ENCODE measurements at regions not wholly inside any gene's neighbourhood (a gene's known extent, or its start where the extent isn't known, plus 50 kb on each side); places are given as distances from the start of the nearest gene placed in this dataset.

DNA sequence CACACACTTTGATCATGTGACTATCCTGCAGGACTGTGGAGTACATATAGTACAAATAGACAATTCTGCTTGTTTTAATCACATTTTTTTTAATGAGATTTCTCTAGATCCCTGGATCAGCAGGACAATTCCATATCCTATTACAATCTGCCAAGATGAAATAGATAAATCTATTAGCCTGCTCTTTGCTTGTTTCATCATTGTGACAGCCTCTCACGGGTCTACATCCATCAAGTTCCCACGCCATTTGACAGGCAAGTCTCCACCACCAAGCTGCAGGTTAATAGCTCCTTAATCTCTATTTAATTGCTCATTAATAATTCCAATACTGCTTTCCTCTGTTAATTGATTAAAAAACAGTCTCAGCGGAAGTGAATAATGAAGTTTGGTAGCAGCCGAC, 671.5 kb downstream of the CCSER2 start:
- no peaks in the 10 kb centered on the region for H3K36me3 ChIP-seq (ENCODE audit: control insufficient read depth, insufficient read depth, low read length)
- H3K4me1 ChIP-seq (ENCODE audit: control insufficient read depth, insufficient read depth, low read length), result no peaks in the 10 kb centered on the region
- no peaks in the 10 kb centered on the region for H3K27me3 ChIP-seq (ENCODE audit: control insufficient read depth, insufficient read depth, low read length)
- no peaks in the 10 kb centered on the region for H3K9me3 ChIP-seq (ENCODE audit: control insufficient read depth, insufficient read depth, low read depth, low read length)
- H3K4me3 ChIP-seq (ENCODE audit: low read depth, low read length), result no peak overlapping the region
- no peak overlapping the region for H3K27ac ChIP-seq (ENCODE audit: low read depth, low read length)
- H3K9ac ChIP-seq (ENCODE audit: low read length), result no peak overlapping the region

DNA sequence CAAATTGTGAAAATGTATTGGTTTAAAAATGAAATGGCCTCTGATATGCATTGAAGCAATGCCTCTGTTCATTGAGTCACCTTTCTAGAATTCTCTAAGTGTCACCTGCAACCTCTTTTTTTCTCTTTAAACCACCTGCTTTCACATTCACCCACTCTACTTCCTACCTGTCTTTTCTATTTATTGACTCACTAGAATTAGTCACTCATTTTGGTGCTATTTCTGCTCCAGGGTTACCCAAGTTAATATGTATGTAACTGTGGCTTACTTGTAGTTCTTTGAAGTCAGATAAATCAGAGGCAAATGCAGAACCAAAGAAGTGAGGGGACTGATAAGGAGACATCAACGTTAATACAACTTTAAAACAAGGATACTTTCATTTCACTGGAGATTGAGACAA, 674.7 kb downstream of the CCSER2 start:
- Histone ChIP-seq H3K36me3 (ENCODE audit: control insufficient read depth, insufficient read depth, low read length) (no peaks in the 10 kb centered on the region), H3K27me3 (ENCODE audit: control insufficient read depth, insufficient read depth, low read length) (no peaks in the 10 kb centered on the region), H3K9ac (ENCODE audit: low read length) (no peak overlapping the region), H3K4me1 (ENCODE audit: control insufficient read depth, insufficient read depth, low read length) (no peaks in the 10 kb centered on the region), H3K27ac (ENCODE audit: low read depth, low read length) (no peak overlapping the region), H3K9me3 (ENCODE audit: control insufficient read depth, insufficient read depth, low read depth, low read length) (no peaks in the 10 kb centered on the region), H3K4me3 (ENCODE audit: low read depth, low read length) (no peak overlapping the region)

DNA sequence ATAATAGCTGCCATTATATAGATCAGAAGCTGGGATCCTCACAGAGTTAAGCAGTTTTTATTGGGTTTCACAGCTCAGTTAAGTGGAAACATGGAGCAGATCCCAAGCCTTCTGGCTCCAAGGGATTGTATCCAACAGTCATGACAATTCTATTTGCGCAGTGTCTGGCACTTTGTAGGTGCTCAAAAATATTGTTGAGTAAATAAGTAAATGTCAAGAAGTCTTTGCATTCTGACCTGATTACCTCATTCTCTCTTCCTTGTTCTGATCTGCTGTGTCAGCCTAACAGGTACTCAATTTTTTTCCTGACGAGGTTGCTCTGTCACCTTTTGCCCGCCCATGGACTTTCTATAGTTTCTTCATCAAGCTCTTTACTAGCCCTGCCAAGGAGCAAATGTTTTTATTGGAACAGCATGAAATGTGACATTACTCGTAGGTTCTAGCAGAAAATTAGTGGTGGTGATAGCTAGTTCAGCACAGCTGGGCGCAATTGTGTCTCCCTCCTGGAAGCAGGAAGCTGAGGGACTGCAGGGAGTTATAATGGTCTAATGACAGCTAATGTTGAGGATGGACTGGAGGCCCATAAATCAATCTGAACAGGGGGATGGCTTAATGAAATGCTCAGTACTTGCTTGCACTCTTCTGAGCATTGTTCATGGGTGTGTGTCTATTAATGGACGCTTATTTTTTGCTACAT, 680.2 kb downstream of the CCSER2 start:
- no peaks in the 10 kb centered on the region for H3K9me3 ChIP-seq (ENCODE audit: control insufficient read depth, insufficient read depth, low read depth, low read length)
- no peak overlapping the region for H3K27ac ChIP-seq (ENCODE audit: low read depth, low read length)
- no peaks in the 10 kb centered on the region for H3K4me1 ChIP-seq (ENCODE audit: control insufficient read depth, insufficient read depth, low read length)
- H3K9ac ChIP-seq (ENCODE audit: low read length), result no peak overlapping the region
- H3K4me3 ChIP-seq (ENCODE audit: low read depth, low read length), result no peak overlapping the region
- H3K36me3 ChIP-seq (ENCODE audit: control insufficient read depth, insufficient read depth, low read length), result no peaks in the 10 kb centered on the region
- no peaks in the 10 kb centered on the region for H3K27me3 ChIP-seq (ENCODE audit: control insufficient read depth, insufficient read depth, low read length)

DNA sequence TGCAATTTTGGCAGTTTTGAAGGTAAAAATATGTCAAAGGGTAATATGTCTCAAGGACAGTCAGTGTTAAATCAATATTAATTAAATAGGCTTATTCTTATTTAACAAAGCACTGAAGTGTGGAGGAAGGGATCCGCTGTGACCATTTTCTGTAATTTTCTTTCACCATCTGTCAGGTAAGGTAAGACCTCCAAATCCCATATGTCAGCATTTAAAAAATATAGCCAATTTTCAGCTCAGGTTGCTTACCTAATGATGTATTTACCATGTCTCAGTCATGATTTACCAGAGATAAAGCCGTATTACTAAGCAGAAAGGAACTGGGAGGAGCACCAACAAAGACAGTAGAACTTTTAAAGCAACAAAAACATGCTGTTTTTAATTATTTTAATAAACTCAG, 683.9 kb downstream of the CCSER2 start:
- H3K9me3 ChIP-seq (ENCODE audit: control insufficient read depth, insufficient read depth, low read depth, low read length), result no peaks in the 10 kb centered on the region
- H3K27me3 ChIP-seq (ENCODE audit: control insufficient read depth, insufficient read depth, low read length), result no peaks in the 10 kb centered on the region
- no peaks in the 10 kb centered on the region for H3K36me3 ChIP-seq (ENCODE audit: control insufficient read depth, insufficient read depth, low read length)
- no peaks in the 10 kb centered on the region for H3K4me1 ChIP-seq (ENCODE audit: control insufficient read depth, insufficient read depth, low read length)
- H3K27ac ChIP-seq (ENCODE audit: low read depth, low read length), result no peak overlapping the region
- H3K9ac ChIP-seq (ENCODE audit: low read length), result no peak overlapping the region
- no peak overlapping the region for H3K4me3 ChIP-seq (ENCODE audit: low read depth, low read length)

DNA sequence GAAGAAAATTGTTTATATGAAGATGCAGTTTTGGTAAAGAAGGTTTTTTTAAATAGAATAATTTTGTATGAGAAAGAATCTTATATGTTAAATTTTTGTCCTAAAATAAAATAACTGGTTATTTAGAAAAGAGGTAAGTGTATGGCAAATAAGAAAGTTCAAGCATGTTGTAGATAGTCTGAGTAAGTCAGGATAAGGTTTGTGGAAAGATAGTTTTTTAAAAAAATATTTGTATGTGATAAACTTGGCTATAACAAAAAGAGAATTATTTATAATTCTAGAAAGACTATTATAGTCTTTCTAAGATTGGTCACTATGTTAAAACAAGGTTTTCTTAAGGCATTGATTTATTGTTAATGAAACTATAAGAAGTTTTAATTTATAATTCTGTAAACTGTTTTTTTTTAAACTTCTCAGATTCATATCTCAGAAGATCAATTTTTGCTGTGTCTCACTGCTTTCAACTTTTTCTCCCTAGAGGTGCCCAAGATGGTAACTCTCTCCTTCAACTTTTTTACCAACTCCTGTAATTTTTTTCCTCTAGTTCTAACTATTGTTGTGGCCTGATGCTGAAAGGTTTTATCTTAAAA, 698.6 kb downstream of the CCSER2 start:
- H3K9me3 ChIP-seq (ENCODE audit: control insufficient read depth, insufficient read depth, low read depth, low read length), result peaks cover 48% of the 10 kb centered on the region
- no peaks in the 10 kb centered on the region for H3K4me1 ChIP-seq (ENCODE audit: control insufficient read depth, insufficient read depth, low read length)
- H3K27ac ChIP-seq (ENCODE audit: low read depth, low read length), result no peak overlapping the region
- H3K4me3 ChIP-seq (ENCODE audit: low read depth, low read length), result no peak overlapping the region
- H3K36me3 ChIP-seq (ENCODE audit: control insufficient read depth, insufficient read depth, low read length), result no peaks in the 10 kb centered on the region
- no peaks in the 10 kb centered on the region for H3K27me3 ChIP-seq (ENCODE audit: control insufficient read depth, insufficient read depth, low read length)
- H3K9ac ChIP-seq (ENCODE audit: low read length), result no peak overlapping the region

DNA sequence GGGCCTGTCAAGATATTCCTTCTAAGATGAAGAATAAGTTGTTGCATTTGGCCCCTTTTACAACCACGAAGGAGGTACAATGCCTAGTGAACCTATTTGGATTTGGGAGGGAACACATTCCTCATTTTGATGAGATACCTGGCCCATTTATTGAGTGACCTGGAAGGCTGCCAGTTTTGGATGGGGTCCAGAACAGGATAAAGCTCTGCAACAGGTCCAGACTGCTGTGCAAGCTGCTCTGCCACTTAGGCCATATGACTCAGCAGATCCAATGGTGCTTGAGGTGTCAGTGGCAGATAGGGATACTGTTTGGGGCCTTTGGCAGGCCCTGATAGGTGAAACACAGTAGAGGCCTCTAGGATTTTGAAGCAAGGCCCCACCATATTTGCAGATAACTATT, 704.6 kb downstream of the CCSER2 start:
- H3K27ac ChIP-seq (ENCODE audit: low read depth, low read length), result no peak overlapping the region
- no peaks in the 10 kb centered on the region for H3K36me3 ChIP-seq (ENCODE audit: control insufficient read depth, insufficient read depth, low read length)
- no peak overlapping the region for H3K9ac ChIP-seq (ENCODE audit: low read length)
- no peaks in the 10 kb centered on the region for H3K27me3 ChIP-seq (ENCODE audit: control insufficient read depth, insufficient read depth, low read length)
- no peaks in the 10 kb centered on the region for H3K4me1 ChIP-seq (ENCODE audit: control insufficient read depth, insufficient read depth, low read length)
- no peak overlapping the region for H3K4me3 ChIP-seq (ENCODE audit: low read depth, low read length)
- H3K9me3 ChIP-seq (ENCODE audit: control insufficient read depth, insufficient read depth, low read depth, low read length), result peaks cover 27% of the 10 kb centered on the region

DNA sequence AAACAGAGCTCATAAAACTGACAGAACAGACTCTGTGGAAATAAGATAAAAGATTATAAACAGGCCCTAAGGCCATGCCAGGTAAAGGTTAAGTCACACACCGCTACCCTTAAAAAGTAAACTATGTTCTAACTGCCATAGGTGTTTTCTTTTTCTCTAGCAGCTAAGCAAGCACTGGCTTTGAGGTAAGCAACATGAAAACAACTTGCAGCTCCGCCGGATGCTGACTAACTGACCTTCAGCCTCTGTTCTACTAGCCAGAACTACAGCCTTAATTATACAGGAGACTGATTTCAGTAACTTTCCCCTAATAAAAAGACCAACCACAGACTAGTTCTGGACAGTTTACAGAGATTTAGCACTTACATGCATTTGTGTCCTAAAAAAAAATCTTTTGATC, 708.3 kb downstream of the CCSER2 start:
- Histone ChIP-seq H3K27ac (ENCODE audit: low read depth, low read length) (no peak overlapping the region), H3K4me3 (ENCODE audit: low read depth, low read length) (no peak overlapping the region), H3K9me3 (ENCODE audit: control insufficient read depth, insufficient read depth, low read depth, low read length) (peaks cover 22% of the 10 kb centered on the region), H3K9ac (ENCODE audit: low read length) (no peak overlapping the region), H3K4me1 (ENCODE audit: control insufficient read depth, insufficient read depth, low read length) (no peaks in the 10 kb centered on the region), H3K36me3 (ENCODE audit: control insufficient read depth, insufficient read depth, low read length) (no peaks in the 10 kb centered on the region), H3K27me3 (ENCODE audit: control insufficient read depth, insufficient read depth, low read length) (no peaks in the 10 kb centered on the region)

DNA sequence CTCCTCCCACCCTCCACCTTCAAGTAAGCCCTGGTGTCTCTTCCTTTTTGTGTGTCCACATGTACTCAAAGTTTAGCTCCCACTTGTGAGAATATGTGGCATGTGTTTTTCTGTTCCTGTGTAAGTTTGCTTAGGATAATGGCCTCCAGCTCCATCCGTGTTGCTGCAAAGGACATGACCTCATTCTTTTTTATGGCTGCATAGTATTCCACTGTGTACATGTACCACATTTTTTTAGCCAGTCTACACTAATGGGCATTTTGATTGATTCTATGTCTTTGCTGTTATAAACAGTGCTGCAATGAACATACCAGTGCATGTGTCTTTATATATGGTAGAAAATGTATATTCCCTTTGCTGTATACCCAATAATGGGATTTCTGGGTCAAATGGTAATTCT, 710.9 kb downstream of the CCSER2 start:
- Histone ChIP-seq H3K9ac (ENCODE audit: low read length) (no peak overlapping the region), H3K4me3 (ENCODE audit: low read depth, low read length) (no peak overlapping the region), H3K27ac (ENCODE audit: low read depth, low read length) (no peak overlapping the region), H3K36me3 (ENCODE audit: control insufficient read depth, insufficient read depth, low read length) (no peaks in the 10 kb centered on the region), H3K27me3 (ENCODE audit: control insufficient read depth, insufficient read depth, low read length) (no peaks in the 10 kb centered on the region), H3K9me3 (ENCODE audit: control insufficient read depth, insufficient read depth, low read depth, low read length) (peaks cover 12% of the 10 kb centered on the region), H3K4me1 (ENCODE audit: control insufficient read depth, insufficient read depth, low read length) (peaks cover 2% of the 10 kb centered on the region; the same call in 1 of the 2 replicates)

DNA sequence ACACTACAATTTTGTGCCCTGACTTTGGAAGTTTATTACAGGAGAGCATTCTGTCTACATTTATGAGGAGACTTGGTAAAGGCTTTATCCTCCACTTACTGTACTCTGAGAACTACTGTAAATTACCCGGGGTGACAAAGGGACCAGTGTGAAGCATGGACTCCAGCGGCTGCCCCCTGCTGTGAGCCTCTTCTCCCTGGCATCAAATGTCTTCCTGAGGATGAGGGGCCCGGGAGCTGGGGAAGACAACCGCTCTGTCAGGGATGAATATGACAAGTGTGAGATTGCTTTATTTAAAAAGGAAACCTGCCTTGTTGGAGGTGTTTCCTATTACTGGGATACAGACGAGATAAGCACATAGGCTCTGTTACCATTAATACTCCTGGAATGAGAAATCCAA, 714.8 kb downstream of the CCSER2 start:
- H3K27ac ChIP-seq (ENCODE audit: low read depth, low read length), result no peak overlapping the region

DNA sequence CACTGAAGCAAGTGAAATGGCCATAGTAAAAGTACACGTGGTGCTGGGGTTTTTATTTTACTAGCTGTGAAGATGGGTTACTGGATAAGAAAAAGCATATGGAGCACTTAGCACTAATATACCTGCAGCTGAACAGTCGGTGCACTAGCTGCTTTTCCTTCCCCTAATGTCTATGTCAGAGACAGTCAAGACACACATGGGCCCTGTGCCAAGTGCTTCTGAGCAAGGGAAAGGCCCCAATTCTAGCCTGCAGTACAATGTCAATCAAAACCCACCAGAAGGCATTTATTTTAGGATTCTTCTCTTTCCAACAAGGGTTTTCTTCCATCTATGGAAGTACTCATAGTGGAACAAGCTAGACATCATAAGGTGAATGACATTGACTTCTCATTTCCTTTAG, 716.7 kb downstream of the CCSER2 start:
- Histone ChIP-seq H3K4me1 (ENCODE audit: control insufficient read depth, insufficient read depth, low read length) (peaks cover 2% of the 10 kb centered on the region; the same call in 1 of the 2 replicates), H3K27ac (ENCODE audit: low read depth, low read length) (no peak overlapping the region), H3K9ac (ENCODE audit: low read length) (no peak overlapping the region), H3K36me3 (ENCODE audit: control insufficient read depth, insufficient read depth, low read length) (no peaks in the 10 kb centered on the region), H3K4me3 (ENCODE audit: low read depth, low read length) (no peak overlapping the region), H3K27me3 (ENCODE audit: control insufficient read depth, insufficient read depth, low read length) (no peaks in the 10 kb centered on the region), H3K9me3 (ENCODE audit: control insufficient read depth, insufficient read depth, low read depth, low read length) (no peaks in the 10 kb centered on the region)

More for the DNA sequence above, 714.8 kb downstream of the CCSER2 start:
- H3K4me3 ChIP-seq (ENCODE audit: low read depth, low read length), result no peak overlapping the region
- peaks cover 9% of the 10 kb centered on the region for H3K9me3 ChIP-seq (ENCODE audit: control insufficient read depth, insufficient read depth, low read depth, low read length)
- no peak overlapping the region for H3K9ac ChIP-seq (ENCODE audit: low read length)
- no peaks in the 10 kb centered on the region for H3K36me3 ChIP-seq (ENCODE audit: control insufficient read depth, insufficient read depth, low read length)
- H3K27me3 ChIP-seq (ENCODE audit: control insufficient read depth, insufficient read depth, low read length), result no peaks in the 10 kb centered on the region
- H3K4me1 ChIP-seq (ENCODE audit: control insufficient read depth, insufficient read depth, low read length), result peaks cover 2% of the 10 kb centered on the region; the same call in 1 of the 2 replicates

DNA sequence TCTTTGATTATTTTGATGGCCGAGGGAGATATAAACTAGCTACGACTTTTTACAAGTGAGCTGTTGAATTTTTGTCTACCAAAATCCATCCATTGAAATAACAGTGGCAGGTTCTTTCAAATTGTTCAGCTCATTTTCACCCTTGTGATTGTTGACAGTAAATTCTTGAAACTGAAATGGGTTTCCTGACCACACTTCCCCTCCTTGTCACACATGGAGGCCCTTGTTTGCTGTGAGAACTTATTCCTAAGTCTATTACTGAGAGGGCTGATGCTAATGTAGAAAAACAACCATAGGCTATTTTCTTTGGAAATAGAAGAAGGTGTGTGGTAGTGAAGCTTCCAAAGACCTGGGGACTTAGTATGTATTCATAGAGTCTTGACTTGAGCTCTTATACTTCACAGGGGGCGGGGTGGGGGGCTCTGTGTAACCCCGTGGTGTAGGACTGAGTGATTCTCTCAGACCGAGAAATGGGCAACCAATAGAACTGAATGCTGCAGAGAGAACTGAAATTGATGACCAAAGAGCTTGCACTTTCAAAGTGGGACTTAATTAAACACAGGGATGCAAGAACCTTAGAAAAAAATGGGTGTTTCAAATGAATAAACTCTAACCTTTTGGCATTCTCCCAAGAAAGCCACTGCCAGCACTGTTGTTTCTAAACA, 718.9 kb downstream of the CCSER2 start:
- no peak overlapping the region for H3K4me3 ChIP-seq (ENCODE audit: low read depth, low read length)
- no peak overlapping the region for H3K27ac ChIP-seq (ENCODE audit: low read depth, low read length)
- no peaks in the 10 kb centered on the region for H3K9me3 ChIP-seq (ENCODE audit: control insufficient read depth, insufficient read depth, low read depth, low read length)
- H3K9ac ChIP-seq (ENCODE audit: low read length), result no peak overlapping the region
- H3K4me1 ChIP-seq (ENCODE audit: control insufficient read depth, insufficient read depth, low read length), result peaks cover 2% of the 10 kb centered on the region; the same call in 1 of the 2 replicates
- no peaks in the 10 kb centered on the region for H3K27me3 ChIP-seq (ENCODE audit: control insufficient read depth, insufficient read depth, low read length)
- H3K36me3 ChIP-seq (ENCODE audit: control insufficient read depth, insufficient read depth, low read length), result no peaks in the 10 kb centered on the region

Measured in HUES6 (cell line).